ENCODE measurements at regions not wholly inside any gene's neighbourhood (a gene's known extent, or its start where the extent isn't known, plus 50 kb on each side); places are given as distances from the start of the nearest gene placed in this dataset.

GRCh38 chr9:29659014-29659413, 2085.7 kb upstream of the C9orf72 start:
- no peak for DNase-seq

DNA sequence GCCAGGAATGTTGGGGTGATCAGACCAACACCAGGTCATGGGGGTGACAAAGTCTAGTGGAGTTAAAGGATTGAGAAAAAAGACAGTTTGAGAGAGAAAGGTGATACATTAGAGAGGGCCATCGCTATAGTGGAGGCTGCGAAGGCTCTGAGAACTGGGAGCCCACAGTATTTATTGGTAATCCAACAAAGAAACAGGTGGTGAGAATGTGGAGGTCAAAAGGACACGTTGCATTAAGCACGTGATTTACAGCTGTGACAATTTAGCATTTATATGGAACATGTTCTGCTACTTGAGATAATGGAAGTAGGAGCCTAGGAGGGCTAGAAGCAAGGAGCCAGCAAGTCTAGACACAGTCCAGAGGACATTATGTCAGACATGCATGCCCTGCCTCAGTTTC, 2086.5 kb upstream of the C9orf72 start:
- DNase-seq = no peak

GRCh38 chr9:29668732-29669131, 2095.5 kb upstream of the C9orf72 start:
- DNase-seq = no peak

GRCh38 chr9:29669613-29670012, 2096.3 kb upstream of the C9orf72 start:
- DNase-seq = no peak

- no peak for DNase-seq
Observed at GRCh38 chr9:29685531-29685930, 2112.2 kb upstream of the C9orf72 start.

DNA sequence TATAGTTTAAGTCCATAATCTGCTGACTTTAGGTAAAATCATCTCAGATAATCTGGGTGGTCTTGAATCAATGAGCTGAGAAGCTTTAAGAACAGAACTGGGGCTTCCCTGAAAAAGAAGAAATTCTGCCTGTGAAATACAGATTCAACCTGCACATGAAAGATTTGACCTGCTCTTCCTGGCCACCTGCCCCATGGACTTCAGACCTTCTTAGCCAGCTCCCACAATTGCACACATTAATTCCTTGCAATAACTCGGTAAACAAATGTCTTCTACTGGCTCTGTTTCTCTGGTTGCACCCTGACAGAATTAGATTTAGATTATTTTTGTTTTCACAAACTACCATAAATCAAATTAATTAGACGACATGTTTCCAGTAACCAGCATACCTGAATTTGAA, 2117.9 kb upstream of the C9orf72 start:
- DNase-seq = no peak

DNA sequence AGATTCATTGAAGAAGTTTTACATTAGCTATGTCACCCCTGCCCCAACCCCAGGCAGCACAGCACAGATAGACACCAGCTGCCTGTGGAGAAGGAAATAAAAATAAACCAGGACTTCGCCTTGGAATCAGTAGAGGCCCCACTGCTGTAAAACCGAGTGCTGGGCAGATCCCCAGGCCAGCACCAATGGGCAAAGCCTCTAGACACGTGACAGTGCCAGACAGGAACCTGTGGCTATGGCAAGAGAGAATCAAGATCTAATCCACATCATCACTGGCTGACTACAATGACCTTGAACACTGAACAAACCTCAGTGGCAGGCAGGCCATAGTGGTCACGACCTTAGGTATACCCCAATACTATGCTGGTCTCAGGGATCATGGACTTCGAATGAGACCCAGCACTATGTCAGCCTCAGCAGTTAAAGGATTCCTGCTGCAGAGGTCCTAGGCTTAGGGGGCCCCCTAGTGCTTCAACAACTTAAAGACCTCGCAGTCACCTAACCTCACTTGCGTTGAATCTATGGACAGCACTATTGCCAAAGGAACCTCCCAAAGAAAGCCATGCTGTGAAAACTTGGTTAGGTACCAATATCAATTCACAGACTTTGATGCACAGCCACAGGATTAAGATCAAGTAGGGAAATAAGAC, 2118.6 kb upstream of the C9orf72 start:
- DNase-seq = no peak

DNA sequence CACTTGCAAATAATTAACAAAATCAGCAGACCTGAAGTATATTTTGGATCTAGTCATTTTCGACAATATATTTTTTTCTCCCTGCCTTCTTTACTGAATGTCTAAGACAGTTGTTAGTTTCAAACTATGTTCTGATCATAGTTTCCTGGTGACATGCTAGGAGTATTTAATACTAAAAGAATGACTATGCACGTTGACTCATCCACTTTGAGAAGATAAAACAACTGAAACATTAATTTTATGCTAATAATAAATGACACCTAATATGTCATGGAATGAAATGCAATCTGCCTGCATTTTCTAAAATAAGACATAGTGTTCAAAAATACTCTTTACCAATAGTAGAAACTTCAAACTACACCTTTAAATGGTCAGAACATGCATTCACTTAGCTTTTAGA, 2123.7 kb upstream of the C9orf72 start:
- no peak for DNase-seq

DNA sequence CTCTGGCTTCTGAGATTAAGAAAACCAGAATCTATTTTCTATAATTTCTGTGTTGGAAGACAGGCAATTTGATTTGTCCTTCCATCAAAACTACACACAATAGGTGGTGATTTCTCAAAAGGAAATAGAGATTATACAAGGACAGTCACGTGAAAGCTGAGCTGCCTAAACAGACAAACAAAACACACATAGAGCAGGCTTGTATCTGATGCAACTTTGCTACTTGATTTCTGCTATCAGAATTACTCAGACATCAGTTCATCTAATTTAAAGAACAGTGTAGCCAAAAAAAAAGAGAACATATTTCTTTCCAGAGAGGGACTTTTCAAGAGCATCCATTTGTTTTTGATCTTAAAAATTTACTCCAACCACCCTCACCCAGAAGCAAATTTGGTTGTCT, 2128.3 kb upstream of the C9orf72 start:
- no peak for DNase-seq

GRCh38 chr9:29701971-29702370, 2128.7 kb upstream of the C9orf72 start:
- DNase-seq = no peak

DNA sequence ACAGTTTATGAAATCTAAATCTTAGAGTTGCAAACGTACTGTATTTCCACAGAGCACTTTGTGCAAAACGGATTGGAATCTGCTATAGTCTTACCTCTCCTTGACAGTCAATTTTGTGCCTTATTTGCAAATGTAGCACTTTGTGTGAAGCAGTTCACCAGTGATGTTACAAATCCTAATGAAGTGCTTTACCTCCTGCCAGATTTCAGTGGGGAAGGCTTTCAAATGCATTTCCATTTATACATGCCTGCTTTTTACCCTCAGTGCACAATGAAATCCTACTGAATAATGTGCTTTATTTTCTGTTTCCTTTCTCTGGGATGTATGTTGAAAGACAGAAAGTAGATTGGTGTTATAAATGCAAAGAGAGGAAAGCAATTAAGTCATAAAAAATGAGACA, 2141.6 kb upstream of the C9orf72 start:
- DNase-seq = no peak

- DNase-seq = no peak
Observed at GRCh38 chr9:29717631-29718030, 2144.3 kb upstream of the C9orf72 start.

DNA sequence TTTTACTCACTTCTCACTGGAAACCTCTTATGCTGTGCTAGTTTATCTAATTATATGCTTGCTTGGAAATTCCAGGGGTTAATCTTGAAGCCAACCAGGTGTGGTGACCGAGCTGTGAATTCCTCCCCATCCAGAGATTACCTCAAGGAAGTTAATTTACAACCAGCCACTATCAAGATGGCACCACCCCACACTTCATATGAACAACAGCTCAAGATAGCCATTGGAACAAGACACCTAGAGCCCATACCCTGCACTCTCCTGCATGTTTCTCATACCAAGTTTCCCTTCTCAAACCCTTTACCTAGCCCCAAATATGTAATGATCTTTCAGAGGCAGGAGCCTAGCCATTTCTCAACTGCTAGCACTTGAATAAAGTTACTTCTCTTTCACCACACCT, 2156.9 kb upstream of the C9orf72 start:
- DNase-seq = no peak

GRCh38 chr9:29740518-29740917, 2167.2 kb upstream of the C9orf72 start:
- no peak for DNase-seq

DNA sequence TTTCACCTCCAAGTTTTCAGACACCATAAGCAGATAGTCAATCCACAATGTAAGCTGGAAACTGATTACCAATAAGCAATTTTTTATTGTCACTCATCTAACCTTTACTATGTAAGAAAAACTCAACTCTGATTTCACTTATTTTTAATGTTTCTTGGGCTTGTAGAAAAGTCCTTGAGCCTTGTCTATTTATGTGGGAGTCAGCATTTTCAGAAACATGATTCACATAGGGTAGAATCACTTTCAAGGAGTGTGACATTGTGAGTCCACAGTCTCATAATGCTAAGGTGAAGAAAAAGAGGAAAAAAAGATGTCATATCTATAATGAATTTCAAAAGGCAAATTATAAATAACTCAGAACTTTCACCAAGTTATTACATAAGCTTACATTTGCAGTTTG, 2167.9 kb upstream of the C9orf72 start:
- DNase-seq = no peak

DNA sequence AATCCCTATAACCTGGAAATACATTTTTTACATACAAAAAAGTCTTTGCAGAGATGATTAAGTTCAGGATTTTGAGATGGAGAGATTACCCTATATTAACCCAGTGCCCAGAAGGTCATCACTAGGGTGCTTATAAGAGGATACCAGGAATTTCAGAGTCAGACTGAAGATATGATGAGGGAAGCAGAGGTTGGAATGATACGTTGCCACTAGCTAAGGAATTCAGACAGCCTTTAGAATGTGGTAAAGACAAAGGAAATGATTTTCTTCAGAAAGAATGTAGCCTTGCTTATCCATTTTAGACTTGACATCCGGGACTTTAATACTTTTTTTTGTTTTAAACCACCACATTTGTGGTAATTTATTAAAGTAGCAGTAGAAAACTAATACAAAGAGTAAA, 2176.8 kb upstream of the C9orf72 start:
- DNase-seq = no peak

- DNase-seq = no peak
Observed at GRCh38 chr9:29751226-29751625, 2177.9 kb upstream of the C9orf72 start.

DNA sequence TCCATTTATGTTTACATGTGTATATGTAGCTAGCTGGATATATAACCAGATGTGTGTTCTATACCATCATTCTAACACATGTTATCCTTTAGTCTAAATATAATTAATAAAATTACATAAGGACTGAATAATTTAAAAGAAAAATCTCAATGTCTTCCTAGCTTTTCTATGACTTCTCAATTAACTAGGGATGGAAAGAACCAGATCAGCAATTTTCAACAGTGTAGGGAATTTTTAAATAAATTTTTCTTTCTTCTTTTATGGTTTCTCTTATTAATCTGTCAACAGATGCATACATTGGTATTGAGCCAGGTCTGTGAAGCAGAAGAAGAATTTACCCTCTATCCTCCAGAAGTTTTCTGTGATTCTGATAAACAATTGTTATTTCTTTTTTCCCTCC, 2180.4 kb upstream of the C9orf72 start:
- DNase-seq = no peak

DNA sequence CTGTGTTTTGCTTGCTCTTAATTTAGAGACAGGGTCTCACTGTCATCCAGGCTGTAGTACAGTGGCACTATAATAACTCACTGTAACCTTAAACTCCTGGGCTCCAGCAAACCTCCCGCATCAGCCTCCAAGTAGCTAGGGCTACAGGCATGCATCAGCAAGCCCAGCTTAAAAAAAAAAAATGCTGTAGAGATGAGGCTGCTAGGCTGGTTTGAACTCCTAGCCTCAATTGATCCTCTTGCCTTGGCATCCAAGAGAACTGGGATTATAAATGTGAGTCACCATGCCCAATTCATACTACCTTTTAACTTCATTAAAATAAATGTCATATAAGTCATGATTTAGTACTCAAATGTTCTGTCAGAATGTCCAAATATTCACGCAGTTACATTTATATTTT, 2195.7 kb upstream of the C9orf72 start:
- DNase-seq = no peak

DNA sequence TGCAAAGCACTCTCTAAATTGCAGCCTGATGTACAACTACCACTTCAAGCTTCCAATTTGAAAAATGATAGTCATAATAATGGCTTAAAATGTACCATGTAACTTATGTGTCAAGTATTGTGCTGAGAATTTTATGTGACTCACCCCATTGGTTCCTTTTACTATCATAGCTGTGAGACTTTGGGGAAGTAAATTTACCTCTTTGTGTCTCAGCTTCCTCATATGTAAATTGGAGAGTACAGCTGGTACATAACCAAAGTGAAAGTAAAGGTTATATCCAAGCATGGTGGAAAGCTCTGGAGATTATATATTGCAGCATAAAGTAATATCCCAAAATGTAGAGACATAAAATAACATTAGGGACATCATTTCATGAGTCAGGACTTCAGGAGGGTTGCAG, 2200.4 kb upstream of the C9orf72 start:
- no peak for DNase-seq

- no peak for DNase-seq
Observed at GRCh38 chr9:29775491-29775890, 2202.2 kb upstream of the C9orf72 start.

DNA sequence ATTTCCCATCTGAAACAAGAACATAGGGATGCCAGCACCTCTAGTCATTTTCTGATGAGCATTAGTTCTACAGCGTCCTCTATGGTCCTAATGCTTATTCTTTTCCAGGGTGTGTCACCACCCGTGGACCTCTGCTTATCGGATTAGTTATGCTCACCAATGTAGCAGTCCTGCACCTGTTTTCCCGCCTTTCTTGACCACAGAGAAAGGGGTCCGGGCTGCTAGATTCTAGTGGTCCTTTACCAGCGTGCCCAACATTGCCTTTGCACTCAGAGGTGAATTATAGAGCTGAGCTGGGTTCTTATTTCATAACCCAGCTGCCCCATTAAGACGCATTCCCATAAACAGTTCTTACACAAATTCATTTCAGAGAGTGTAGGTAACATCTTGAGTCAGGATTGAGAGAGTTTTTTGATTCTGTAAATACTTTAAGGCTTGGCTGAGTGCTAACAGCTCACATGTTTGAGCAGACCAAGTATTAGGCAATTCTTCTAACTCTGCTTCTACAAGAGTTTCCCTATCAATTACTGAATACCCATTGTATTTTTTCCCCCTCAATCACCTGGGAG, 2205.1 kb upstream of the C9orf72 start:
- DNase-seq = no peak

DNA sequence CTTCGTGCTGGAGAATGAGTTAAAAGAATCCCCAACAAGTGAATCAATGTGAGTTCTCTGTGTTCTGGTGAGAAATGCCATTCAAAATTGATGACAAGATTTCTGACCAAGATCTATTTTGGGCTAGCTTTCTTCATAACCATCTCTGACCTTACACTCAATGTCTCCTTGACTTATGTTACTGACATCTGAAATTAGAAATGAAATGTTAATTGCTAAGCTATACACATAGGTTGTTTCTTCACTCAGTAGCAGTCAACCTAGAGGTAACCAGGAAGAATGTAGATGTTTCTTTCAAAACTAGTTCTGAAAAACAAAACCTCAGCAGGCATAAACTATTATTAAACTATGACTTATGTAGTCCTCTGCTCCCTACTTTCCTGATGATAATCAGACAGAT, 2220.7 kb upstream of the C9orf72 start:
- no peak for DNase-seq

GRCh38 chr9:29796291-29796952, 2223.1 kb upstream of the C9orf72 start:
- DNase-seq = no peak

DNA sequence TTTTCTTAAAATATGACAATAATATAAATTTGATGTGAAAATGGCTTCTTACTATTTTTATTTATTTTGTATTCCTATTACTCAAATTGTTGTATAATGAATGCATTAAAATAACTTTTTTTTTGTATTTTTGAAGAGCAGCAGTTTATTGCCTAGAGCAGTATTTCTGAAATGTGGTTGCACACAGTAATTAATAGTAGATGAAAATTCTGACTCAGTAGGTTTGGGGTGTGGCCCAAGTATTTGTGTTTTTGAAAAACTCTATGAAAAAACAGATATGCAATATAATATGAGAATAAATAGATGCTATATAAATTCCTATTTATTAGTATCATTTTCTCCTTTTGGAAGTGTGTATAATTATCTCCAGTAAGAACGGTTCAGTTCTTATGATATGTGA, 2225.3 kb upstream of the C9orf72 start:
- no peak for DNase-seq
